ENCODE measurements at regions not wholly inside any gene's neighbourhood (a gene's known extent, or its start where the extent isn't known, plus 50 kb on each side); places are given as distances from the start of the nearest gene placed in this dataset.

- no peak for TF ChIP-seq EZH2 (IDR thresholded peaks at IDR 0.05; ENCODE audit: low read length)
- TF ChIP-seq CTCF (optimal IDR thresholded peaks at IDR 0.05 in 1 of 3, IDR thresholded peaks at IDR 0.05 in 1 of 3, conservative IDR thresholded peaks at IDR 0.05 in 1 of 3; ENCODE audit: extremely low read depth in 1 of 3, insufficient read depth in 2 of 3, low read length in 3 of 3) = no peak
These were observed 190.2 kb upstream of the GBE1 start for GRCh38 chr3:81951636-81952035.

Measured in keratinocyte (primary cell).